ENCODE measurements at regions not wholly inside any gene's neighbourhood (a gene's known extent, or its start where the extent isn't known, plus 50 kb on each side); places are given as distances from the start of the nearest gene placed in this dataset.

DNA sequence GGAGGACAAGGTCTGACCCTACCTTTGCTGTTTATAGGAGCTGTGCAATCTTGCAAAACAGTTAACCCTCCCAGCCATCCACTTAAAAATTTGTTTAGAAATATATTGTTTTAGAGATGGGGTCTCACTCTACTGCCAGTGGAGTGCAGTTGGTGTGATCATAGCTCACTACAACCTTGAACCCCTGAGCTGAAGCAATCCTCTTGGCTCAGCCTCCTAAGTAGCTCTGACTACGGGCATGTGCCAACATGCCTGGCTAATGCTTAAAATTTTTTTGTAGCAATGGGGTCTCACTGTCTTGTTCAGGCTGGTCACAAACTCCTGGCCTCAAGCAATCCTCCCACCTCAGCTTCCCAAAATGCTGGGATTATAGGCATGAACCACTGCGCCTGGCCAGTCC, 120.2 kb upstream of the PJA2 start:
- no peak for DNase-seq

DNA sequence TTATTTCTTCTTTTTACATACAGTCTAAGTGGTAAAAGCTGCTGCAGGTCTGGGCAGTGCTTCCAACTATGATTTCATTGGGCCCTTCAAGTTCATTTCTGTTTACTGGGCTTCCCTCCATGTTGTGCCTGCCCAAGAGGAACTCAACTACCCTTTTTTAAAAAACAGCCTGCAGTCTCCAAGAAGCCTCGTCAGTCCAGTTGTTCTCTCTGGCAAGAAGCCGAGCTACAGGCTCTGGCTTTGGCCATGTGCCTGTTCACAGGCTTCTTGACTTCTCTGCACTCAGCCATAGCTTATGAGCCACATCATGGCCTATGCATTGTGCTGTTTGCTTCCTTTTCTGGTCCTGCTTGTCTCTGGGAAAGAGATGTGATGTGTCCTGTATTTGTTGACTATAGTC, 119.7 kb upstream of the PJA2 start:
- no peak for DNase-seq

DNA sequence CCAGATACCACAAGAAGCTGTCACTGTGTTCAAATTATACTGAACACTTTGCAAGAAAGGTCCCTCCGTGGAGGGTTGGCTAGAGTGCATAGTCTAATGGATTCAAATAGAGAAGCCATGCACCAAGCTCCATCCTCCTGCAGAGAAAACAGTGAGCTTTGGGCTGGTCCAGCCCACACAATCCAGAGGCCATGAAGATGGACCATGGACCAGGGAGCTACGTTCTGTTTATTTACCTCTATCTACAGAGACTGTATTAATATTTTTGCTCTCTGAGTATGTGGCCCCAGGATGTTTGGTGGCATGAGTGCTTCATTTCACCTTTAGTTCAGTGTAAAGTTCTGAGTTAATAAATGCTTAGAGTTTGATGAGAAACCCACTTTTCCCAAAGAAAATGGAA, 114.8 kb upstream of the PJA2 start:
- DNase-seq = no peak

DNA sequence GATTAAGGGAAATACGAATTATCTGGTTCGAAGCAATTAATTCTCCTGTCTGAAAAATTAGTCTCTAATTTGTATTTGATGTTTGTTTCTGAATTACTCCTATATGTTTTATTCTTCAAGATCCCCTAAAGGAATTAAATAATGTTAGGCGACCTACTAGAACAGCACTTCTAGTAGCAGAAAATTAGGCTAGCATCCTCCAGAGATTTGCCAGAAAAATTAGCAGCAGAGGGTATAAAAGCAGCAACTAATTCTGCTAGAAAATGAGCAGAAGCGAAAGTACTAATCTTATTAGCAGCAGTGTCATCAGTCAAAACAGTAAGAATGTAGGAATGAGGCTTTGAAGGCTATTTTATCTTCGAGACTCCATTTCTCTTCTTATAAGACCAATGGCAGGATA, 114.3 kb upstream of the PJA2 start:
- no peak for DNase-seq

GRCh38 chr5:109522404-109522803, 112.6 kb upstream of the PJA2 start:
- no peak for DNase-seq

- no peak for DNase-seq
Measured at GRCh38 chr5:109519416-109519815, 109.6 kb upstream of the PJA2 start.

GRCh38 chr5:109516390-109516789, 106.6 kb upstream of the PJA2 start:
- DNase-seq = no peak

GRCh38 chr5:109511980-109512734, 102.4 kb upstream of the PJA2 start:
- peak; percentile 43 for DNase-seq

GRCh38 chr5:109506556-109506955, 96.8 kb upstream of the PJA2 start:
- DNase-seq = no peak

- peak; percentile 8 for DNase-seq
Measured at GRCh38 chr5:109496112-109496511, 86.3 kb upstream of the PJA2 start.

DNA sequence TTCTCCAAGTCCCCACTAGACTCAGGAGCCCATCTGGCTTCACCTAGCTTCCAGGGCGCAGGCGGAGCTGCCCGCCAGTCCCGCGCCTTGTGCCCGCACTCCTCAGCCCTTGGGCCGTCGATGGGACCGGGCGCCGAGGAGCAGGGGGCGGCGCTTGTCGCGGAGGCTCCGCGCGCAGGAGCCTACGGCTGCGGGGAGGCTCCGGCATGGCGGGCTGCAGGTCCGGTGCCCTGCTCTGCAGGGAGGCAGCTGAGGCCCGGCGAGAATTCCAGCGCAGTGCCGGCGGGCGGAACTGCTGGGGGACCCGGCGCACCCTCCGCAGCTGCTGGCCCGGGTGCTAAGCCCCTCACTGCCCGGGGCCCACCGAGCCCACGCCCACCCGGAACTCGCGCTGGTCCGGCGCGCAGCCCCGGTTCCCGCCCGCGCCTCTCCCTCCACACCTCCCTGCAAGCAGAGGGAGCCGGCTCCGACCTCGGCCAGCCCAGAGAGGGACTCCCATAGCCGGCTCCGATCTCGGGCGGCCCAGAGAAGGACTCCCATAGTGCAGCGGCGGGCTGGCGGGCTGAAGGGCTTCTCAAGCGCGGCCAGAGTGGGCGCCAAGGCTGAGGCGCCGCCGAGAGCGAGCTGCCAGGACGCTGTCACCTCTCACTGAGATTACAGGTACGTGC, 78.1 kb upstream of the PJA2 start:
- no peak for DNase-seq

GRCh38 chr5:109486200-109486804, 76.5 kb upstream of the PJA2 start:
- no peak for DNase-seq

DNA sequence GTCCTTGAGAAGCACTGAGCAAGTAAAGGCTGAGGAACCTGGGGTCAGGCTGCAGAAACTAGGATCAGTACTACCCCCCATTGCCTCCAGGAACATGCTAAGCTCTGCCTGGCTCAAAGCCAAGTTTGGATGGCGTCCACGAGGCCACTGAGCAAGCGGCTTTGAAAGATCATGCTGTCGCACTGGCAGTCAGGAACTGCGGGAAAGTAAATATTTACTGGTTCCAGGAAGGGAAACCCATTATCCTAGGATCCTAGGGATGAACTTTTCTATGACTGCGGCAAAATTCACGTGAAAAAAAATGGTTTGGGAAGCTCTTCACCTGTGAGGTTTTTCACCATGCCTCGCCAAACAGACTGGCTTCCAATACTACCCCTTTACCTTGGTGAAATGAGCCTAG, 75.3 kb upstream of the PJA2 start:
- peak; percentile 56 for DNase-seq

DNA sequence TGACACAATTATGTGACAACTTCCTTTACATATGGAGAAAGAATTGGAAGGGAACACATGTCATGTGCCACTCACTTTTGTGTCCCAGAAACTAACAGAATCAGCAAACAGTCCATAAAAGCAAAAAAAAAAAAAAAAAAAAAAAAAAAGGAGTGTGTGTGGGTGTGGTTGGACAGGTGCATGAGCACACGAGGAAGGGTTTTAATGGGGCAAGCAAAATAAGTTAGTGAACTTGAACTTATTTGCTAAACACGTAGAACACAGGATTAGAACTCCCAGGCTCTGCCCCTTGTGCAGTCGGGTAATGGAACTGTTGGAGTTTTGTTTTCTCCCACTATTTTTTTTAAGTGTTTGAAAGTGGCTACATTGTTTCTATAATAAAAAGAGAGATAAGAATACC, 74.8 kb upstream of the PJA2 start:
- DNase-seq = no peak

- peak; percentile 75 for DNase-seq
Measured at GRCh38 chr5:109483395-109483971, 73.7 kb upstream of the PJA2 start.

- DNase-seq = no peak
Measured at GRCh38 chr5:109482748-109483147, 73.0 kb upstream of the PJA2 start.

DNA sequence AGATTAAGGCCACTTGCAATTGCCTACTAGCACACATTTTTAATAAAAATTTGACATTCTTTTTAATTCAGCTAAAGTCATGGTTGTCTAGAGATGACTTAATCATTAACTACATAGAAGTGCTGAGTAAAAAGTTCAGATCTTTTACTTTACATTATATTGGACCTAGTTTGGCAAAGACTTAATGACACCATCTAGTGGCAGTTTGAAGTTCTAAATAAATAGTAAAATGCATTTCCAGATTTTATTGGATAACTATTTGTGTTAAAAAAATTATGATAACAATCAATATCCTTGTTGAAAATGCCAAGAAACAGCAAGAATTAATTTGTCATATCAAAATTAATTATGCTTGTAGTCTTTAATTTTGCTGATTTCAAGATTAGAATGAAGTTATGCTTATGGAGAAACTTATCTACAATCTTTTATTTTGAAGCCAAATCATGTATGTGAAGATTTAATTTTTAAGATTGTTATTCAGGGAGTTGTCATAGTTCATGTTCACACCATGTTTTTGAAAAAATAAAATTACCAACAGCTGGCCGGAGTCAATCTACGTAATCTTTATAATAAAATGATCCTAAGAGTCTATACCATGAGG, 69.6 kb upstream of the PJA2 start:
- DNase-seq = peak; percentile 63

DNA sequence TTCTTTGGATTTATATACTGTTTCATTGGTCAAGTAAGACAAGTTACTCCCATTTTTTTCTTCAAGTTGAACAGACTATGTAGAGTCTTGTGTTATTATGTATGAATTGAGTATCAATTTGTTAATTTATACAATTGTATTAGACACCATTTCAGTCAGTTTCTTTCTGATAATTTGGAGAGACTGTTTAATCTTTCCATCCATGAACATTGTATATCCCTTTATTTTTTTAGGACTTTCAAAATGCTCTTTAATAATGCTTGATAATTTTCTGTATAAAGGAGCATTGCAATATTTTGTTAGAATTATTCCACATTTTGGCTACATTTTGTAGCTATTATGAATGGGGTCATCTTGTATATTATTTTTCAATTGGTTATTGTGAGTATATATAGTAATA, 69.1 kb upstream of the PJA2 start:
- no peak for DNase-seq

DNA sequence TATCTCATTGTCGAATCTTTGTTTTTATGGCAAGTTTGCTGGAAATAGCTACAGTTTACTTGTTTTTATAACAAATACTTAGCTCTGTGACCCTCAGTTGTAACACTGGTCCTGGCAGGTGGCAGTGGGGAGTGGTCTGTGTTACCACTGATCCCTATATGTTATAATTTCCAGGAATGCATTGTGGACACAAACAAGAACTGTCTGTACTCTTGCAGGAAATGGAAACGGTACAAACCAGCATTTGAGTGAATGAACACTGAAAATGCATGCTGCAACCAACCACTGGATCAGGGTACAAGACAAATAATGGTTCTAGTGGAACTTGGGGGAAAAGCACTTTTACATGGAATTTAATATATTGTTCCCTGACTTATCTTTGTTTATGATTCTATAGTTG, 66.5 kb upstream of the PJA2 start:
- no peak for DNase-seq

- no peak for DNase-seq
Measured at GRCh38 chr5:109469896-109470662, 60.3 kb upstream of the PJA2 start.

DNA sequence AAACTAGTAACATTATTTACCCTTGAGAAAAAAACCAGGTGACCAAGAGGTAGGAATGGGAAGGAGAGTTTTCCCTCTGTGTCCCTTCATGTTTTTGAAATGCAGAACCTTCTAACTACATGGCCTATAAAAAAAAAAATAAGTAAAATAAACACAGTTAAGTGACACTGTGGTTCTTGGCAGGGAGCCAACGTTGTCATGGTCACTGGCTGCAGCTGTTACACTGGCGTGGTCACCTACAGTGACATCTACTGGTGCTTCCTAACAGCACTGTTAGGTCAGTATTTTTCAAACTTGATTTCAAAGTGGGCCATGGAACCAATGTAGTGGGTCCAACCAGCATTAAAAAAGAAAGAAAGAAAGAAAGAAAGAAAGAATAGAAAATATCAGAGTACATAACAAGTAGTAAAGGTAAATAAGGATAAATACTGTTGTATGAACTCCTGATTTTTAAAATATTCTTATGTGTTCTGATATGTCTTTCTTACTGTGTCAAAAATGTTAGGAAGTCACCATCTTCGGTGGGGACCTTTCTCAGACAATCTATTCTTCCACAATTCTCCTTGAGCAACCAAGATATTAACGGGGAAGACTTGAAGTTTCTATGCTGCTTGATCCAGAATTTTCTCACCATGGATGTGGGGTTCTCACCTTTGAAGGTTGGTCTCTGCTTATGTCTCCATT, 59.1 kb upstream of the PJA2 start:
- DNase-seq = peak; percentile 97

DNA sequence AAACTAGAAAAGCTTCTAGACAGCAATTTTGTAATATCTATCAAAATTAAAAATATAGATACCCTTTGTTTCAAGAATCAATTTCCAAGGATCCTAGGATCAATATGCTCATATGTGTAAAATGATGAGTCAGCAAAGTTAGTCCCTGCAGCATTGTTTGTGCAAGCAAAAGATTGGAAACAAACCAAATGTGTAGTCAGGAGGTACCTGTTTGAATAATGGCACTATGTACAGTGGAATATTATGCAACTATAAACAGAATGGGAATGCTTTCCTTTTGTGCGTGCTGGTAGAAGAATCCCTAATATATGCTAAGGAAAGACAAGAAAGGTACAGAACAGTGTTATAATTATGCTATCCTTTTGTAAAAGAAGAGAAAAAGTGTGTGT, 58.5 kb upstream of the PJA2 start:
- DNase-seq = no peak
